Eye (tissue), 1 donor: ENCODE measurements at regions not wholly inside any gene's neighbourhood (a gene's known extent, or its start where the extent isn't known, plus 50 kb on each side); places are given as distances from the start of the nearest gene placed in this dataset.

ENCODE experiments used
- DNase-seq: peaks from one replicate; pipeline ENCODE4 v3.0.0-alpha.2; 2015

DNA sequence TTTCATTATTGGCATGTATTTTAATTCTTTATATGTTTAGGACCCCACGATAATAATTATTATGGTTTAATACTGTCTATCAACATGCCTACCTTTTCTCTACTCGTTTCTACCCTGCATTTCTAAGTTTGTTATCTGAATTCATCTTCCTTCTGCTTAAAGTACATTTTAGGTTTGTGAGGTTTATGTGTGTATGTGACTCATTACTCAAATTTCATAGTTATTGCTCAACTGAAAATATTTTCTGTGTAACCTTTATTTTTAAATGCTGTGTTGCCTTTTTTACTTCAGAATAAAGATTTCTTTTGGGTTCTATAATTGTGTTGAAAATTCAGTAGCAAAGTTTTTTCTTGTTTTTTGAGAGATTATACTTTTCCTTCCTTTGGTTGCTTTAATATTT is 933.9 kb upstream of the LRRTM1 start:
- DNase-seq: no peak

DNA sequence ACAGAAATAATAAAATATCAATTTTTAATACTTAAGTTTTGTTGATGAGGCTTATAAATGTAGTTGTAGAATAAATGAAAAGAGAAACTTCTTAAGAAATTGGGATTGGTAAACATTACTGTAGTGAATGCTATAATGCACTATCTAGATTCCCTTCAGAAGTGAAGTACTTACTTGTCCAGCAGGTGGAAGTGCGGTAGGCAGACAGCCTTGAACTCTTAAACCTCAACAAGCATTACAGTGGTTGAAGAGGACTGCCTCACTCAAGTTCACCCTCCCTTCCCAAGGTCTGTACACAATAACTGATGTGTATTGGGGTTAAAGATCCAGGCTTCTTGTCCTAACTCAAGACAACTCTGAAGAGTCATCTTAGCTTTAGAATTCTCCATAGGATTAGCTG is 931.0 kb upstream of the LRRTM1 start:
- DNase-seq: no peak

DNA sequence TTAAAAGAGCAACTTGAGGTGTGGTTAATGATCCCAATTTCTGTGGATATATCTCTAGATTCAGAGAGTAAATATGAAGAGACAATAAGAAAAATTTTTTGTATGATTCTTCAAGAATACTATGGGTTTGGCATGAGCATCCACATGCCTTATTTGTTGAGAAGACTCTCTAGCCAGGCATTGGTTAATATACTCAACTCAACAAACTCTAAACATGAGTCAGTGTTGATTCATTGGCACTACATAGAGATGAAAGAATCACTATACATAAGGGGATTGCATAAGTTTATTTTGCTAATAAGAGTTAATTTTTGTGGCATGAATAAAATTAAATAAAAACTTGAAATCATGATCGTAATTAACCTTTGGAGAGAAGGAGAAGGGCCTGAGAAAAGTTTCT is 930.2 kb upstream of the LRRTM1 start:
- DNase-seq: no peak

DNA sequence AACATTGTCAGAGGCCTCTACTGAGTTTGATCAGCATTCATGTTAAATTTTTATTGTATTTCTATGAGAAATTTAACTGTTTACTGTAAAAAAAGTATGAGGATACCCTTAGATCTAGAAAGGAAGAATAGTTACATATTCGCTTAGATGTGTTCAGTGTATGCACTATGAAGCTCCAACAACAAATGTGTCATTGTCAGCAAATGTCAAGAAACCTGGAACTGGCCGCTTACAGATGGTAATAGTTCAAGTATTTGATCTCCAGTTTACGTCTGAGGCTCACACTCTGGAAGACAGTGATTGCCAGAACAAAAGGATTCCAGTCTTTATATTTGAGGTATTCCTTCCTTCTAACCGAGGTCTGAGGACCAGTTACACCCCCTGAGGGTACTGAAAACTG is 921.2 kb upstream of the LRRTM1 start:
- DNase-seq: no peak

DNA sequence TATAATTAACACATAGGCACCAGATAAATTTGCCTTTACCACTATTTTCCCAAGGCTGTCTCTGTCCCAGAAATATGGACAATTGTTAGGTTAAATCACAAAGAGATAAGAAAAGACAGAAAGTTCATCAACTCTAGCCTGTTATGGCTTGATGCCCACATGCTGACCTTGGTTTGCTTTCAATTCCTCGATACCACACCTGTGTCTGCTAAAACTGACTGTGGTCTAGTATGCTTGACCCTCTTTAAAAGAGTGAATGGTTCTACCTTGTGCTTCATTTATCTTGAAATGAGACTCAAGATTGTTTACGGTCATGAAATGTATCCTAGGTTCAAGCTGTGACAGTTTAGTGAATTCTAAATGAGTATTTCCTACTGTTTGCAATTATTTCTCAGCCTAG is 909.0 kb upstream of the LRRTM1 start:
- DNase-seq: no peak

DNA sequence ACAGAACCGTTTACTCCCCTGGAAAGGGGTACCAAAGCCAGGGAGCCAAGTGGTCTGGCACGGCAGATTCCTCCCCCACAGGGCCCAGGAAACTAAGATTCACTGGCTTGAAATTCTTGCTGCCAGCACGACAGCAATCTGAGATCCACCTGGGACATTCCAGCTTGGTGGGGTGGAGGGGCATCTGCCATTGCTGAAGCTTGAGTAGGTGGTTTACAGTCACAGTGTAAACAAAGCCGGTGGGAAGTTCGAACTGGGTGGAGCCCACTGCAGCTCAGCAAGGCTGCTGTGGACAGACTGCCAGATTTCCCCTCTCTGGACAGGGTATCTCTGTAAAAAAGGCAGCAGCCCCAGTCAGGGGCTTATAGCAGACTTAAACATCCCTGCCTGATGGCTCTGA is 901.7 kb upstream of the LRRTM1 start:
- DNase-seq: no peak

DNA sequence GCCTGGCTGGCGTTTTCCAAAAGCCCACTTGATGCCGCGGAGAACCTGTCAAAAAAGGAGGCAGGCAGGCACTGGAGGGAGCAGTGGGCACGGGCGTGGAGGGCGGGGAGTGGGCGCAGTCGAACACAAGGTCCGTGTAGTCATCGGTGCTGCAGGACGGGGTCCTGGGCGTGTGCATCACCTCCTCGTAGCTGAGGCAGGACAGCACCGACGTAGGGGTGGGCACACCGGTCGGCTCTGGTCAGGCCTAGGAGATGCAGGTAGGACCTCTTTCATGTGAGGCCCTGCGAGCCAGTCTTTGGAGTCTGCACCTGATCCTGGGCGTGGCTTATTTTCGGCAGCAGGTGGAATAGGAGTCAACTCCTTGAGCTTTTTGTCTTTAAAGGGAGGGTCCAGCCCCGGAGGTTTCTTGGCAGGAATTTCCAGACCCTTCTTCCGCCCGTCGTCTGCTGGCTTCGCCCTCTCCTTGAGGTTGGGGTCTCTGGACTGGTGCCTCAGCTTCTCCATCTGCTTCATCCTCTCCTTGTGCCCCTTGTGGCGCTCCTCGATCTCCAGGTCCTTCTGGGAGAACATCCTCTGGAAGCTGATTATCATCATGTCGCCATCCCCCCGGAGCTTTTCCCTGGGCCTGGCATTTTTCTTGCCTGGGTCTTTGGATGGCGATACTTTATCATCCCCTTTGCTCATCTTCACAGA is 892.5 kb upstream of the LRRTM1 start:
- DNase-seq: no peak

DNA sequence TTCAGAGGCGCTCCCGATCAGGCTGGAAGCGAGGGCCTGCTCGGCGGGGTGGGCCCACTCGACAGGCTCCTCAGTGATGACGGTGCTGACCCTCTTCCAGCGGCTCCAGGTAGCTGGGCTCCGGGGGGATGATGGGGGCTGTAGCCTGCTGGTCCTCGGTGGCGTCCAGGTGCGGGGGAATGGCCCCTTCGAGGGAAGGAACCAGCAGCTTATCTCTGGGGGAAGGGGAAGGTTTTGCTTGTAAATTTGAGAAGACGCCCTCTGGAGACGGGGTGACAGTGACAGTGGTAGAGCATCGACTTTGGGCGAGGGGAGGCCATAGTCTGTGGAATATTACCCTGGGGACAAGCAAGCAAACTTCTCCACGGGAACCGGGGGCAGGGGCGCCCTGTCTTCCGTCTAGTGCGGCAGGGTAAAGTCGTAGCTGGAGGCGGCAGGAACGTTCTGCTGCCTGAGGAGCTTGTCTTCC is 891.9 kb upstream of the LRRTM1 start:
- DNase-seq: no peak

DNA sequence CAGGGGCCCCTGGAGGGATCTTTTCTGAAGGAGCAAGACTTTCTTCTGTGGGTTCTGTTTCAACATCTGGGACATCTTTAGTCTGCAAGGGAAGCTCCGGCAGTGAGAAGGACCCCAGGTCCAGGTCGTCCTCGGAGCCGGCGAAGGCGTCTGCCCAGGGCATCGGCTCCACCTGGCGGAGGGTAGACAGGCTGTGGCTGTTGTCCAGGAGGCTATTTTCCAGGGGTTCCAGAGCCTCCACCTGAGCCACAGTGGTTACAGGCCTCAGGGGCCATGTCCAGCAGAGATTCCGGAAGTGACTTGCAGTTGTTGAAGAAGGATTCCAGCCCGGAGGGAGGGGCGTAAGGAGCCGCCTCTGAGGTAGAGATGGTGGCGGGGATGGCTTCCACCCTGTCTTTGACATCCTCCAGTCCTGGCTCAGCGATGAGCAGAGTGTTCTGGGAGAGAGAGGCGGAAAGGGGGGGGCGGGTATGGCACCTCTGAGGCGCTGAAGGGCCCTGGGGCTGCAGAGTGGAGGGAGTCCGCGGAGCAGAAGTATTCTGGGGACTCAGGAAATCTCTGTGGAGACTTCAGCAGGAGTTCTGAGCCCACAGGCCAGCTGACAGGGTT is 891.3 kb upstream of the LRRTM1 start:
- no peak for DNase-seq

DNA sequence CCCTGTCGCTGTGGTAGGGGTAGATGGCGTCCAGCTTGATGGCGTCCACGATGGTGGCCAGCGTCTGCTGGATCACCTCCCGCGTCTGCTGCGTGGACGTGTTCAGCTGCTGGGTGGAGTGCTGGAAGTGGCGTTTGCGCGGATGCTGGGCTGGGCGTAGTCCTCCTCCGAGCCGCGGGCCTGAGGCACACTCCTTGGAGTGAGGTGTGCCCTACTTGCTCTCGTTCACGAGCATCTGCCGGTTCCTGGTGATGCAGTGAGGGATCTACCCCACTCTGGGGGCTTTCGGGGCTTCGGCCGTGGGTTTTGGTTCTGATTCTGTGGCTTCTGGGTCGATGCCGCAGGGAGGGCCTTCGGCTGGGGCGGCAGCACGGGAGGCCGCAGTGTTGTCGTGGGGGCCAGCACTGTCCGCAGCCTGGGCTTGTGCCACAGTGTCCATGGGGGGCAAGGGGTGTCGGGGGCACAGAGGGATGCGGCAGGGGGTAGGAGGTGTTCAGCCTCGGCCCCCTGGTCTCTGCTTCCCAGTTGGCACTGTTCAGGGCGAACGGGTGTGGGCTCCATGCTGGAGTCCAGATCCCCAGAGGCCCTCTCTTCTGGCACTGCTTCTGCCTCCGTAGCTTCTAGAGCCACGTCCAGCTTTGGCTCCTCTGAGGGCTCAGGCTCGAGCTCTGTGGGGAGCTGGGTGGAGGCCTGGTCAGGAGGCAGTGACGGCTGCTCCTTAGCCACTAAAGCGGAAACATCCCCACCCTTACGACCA is 890.6 kb upstream of the LRRTM1 start:
- no peak for DNase-seq

DNA sequence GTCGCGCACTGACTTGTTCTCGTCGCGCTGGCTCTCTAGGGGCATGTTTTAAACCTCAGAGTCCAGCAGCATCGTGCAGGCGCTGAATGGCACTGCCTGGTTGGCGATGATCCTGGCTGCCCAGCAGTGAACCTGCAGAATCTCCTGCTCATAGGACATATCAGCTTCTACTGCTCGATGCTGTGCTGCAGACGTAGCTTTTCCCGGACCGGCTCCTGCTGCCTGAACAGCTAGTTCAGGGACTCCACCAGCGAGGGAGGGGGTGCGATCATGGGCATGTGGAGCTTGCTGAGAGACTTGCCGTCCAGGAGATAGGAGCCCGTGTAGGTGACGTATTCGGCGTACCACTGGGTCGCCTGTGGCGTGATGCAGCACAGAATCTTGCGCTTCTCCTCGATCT is 890.0 kb upstream of the LRRTM1 start:
- no peak for DNase-seq

DNA sequence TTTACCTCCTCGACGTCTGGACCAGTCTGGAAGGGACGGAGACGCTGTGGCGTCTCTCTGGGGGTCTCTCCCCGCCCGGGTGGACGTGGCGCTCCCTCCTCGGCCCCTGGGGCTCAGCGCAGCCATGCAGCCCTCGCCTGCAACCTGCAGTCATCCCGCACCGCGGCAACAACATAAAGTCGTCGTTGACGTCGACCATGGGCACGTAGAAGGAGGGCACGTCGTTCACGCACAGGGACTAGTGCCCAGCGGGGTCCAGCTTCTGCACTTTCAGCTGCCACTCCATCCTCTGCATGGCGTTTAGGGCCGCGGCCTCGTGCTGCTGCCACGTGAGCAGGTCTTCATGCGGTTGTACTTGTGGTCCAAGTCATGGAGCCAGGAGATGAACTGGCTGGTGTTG is 889.6 kb upstream of the LRRTM1 start:
- DNase-seq: no peak

DNA sequence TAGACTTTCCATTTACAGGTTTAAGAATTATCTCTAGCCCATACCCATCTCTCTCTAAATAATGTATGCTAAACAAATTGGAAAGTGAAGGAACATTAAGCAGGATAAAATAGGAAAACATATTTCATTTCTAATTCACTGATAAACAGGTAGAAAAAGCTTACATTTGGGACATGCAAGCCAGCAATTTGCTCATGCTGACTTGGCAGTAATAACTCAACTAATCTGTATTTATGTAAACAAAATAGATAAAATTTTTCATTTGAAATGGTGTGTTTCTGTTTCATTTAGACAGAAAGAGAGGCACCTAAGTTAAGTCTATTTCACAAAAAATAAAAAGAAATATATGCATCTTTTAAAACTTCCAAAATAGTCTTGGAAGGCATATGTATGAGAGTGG is 877.3 kb upstream of the LRRTM1 start:
- no peak for DNase-seq

DNA sequence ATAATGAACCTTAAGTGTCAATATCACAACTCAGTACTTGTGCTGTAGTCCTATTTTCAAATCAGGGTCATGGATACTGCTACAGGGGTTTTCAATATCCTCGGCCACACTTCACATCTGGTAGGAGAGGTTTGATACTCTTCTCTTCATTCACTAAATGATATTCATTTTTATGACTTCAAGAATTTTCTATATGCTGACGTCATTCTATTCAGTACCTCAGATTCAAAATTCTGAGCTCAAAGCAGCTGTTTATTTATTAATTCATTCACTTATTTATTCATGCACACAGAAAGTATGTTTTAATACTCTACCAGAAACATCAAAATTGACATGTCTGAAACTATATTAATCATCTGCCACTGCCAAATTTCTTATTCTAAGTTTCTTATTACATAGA is 866.9 kb upstream of the LRRTM1 start:
- no peak for DNase-seq

DNA sequence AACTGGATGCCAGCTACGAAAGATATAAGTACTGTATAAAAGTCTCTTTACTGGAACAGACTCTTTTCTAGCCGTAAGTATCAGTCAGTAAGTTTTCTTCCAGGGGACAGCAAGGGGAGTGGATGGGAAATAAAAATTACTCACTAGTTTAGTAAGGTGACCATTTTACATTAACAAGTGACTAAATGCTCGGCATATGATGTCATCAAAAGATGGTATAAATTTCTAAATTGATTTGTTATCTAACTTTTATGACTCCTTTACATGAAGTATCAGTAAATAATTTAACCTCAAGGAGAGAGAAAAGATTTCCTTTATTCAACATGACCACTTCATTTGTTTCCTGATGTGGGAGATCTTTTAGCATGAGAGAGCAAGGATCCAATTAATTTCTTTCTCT is 859.0 kb upstream of the LRRTM1 start:
- DNase-seq: peak; percentile 11

DNA sequence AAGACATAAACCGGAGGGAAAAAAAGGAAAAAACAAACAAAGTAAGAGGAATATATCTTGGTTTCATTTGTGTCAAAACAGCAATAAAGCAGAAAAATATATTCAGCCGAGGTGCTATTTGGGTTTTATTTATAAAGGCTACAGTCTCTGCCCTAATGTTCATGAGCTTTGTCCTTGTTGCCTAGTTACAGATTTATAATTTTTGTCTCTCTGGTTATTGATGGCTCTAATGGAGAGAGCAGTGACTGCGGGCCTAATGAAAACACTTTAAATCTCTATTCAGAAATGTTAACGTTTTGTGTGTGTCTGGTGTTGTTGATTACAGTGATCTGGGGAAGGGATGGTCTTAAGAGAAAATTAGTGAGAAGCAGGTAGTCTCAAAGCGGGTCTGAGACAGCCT is 854.0 kb upstream of the LRRTM1 start:
- no peak for DNase-seq

DNA sequence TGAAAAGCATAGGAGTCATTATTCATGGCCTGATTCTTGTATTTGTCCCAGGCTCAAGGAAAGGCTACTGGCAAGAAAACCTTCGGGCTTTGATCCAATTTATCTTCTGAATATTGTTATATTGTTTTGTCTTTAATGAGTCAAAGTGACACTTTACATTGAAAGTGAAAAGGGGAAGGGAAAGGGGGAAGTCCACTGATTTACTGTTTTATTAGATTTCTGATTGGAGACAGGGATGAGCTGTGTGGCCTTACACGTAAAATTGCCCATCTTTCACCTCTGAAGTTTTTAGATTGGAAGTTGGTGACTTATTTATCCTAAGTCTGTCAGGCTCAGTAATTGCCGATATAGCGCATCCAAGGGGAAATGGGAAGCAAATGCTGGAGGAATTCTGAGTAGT is 843.8 kb upstream of the LRRTM1 start:
- no peak for DNase-seq

DNA sequence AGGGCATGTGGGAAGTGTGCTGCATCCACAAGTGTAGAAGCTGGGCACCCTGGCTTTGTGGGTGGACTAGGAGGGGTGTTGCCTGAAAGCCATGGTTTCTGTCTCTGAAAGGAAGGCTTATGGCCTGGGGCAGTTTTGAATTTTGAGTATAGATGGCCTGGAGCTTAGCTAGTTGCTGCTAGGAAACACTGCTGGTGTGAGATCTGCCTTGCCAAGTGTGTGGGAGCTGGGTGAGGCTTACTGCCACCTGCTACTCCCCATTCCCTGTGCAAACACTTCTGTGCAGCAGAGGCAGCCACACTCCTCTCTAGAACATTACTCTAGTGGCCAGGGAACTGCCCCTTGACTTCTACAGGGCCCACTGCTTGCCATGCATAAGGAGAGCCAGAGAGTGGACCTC is 831.7 kb upstream of the LRRTM1 start:
- no peak for DNase-seq

DNA sequence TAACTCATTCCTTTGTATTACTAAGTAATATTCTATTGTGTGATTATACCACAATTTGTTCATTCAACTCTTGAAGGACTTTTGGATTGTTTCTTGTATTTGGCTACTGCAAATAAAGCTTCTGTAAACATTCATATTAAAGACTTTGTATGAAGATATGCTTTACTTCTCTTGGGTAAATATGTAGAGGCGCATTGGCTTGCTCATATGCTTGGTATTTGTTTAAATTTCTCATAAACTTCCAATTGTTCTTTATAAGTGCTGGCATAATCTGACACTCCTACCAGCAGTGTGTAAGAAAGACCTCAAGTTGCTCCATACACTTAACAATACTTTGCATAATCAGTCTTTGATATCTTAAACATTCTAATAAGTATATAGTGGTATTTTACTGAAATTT is 792.8 kb upstream of the LRRTM1 start:
- no peak for DNase-seq

DNA sequence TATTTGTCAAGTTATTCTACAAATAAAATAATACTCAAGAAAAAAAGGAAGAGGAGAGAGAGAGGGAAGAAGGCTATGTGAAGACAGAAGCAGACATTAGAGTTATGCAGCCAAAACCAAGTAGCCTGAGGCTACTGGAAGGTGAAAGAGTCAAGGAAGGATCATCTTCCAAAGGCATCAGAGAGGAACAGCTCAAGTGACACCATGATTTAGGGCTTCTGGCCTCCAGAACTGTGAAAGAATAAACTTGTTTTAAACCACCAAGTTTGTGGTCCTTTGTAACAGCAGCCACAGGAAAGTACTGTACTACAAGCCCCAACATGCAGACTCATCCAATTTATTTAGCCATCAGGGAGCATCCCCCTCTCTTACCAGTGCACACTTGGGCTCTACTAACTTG is 788.5 kb upstream of the LRRTM1 start:
- no peak for DNase-seq

DNA sequence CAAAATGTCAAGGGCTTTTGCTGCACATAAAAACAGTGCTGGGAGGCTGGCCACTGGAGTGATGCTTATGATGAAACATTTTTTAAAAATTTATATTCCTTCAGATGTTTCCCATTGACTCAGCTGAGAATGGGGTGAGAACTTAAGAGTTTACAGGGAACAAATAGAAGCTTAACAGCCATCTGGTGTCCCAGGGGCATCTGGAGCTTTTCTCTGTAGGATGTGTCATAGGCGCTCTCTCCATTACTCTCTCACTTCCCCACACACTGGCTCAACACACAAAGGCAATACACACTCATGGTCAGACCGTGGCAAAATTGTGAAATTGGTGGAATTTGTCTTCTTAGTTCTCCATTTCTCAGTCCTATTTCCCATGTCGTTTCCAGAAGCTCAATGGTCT is 783.1 kb upstream of the LRRTM1 start:
- DNase-seq: peak; percentile 38

DNA sequence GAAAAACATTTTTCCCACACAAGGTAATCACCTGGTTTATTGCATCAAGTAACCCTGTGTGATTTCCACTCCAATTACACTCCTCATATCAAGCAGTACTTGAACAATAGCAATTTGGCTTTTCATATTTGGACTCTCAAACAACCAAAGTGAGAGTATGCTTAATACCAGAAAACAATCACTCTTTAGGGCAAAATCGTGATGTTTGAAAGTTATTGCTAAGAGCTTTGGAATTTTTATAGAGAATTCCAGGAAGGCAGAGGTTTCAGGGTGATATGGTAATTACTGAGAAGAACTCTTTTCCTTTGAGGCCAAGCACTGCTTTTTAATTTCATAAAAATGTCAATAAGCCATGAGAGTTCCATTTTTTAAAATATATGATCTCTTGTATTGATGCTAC is 779.5 kb upstream of the LRRTM1 start:
- DNase-seq: no peak

DNA sequence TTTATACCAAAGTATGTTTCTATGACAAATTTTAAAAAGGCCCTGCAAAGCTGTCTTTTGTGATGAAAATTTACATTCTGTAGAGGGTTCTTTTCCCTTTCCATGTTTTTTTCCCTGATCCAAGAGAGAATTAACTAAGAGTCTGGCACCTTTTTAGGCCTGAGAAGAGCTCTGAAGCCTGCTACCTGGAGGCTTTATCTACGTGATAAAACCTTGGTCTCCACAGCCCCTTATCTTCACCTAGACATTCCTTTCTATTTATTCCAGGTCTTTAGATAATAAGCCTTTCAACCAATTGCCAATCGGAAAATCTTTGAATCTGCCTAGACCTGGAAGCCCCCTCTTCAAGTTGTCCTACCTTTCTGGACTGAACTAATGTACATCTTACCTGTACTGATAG is 774.1 kb upstream of the LRRTM1 start:
- no peak for DNase-seq

DNA sequence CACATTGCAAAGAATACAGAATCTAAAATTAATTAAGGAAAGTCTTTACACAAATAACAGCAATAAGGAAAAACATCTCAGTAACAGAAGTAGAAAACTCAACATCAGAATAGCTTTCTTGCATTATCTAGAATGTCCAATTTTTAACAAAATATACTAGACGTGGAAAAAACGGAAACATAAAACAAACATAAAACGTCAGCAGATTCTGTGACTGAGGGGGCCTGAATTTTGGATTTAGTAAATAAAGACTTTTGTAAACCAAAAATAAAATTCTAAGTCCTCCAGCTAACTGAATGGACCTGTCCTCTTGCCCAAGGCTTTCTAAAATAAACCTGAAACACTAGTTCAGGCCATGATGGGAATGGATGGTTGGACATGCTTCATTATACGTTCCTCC is 773.5 kb upstream of the LRRTM1 start:
- DNase-seq: no peak
